Muscle layer of duodenum (tissue), 2 donors: ENCODE measurements at regions not wholly inside any gene's neighbourhood (a gene's known extent, or its start where the extent isn't known, plus 50 kb on each side); places are given as distances from the start of the nearest gene placed in this dataset.
"Not testable (repeated sequence)": the region's sequence is repeated elsewhere in the genome, so short reads cannot be mapped to it uniquely, and the experiment has no call there.

ENCODE experiments used
- H3K27ac ChIP-seq: one replicate; pipeline ENCODE4 v1.7.0; 2013; ENCODE audit warnings: mild to moderate bottlenecking, low read length
- H3K27me3 ChIP-seq: one replicate; pipeline ENCODE4 v1.7.0; 2013; ENCODE audit warnings: low read depth, mild to moderate bottlenecking, control low read depth, low read length
- H3K36me3 ChIP-seq, 2 donors: one replicate each; pipeline ENCODE4 v1.7.0; 2013; ENCODE audit warnings: low read length in 2 of 2, control low read depth in 1 of 2, mild to moderate bottlenecking in 1 of 2; ENCODE audit not compliant: insufficient read depth in 2 of 2, control insufficient read depth in 1 of 2
- H3K4me1 ChIP-seq, 2 donors: one replicate each; pipeline ENCODE4 v1.7.0; 2013; ENCODE audit warnings: low read length in 2 of 2, mild to moderate bottlenecking in 2 of 2, control low read depth in 1 of 2, moderate library complexity in 1 of 2; ENCODE audit not compliant: insufficient read depth in 2 of 2, control insufficient read depth in 1 of 2
- H3K4me3 ChIP-seq, 2 donors: one replicate each; pipeline ENCODE4 v1.7.0; 2013; ENCODE audit warnings: low read length in 2 of 2, low read depth in 1 of 2, mild to moderate bottlenecking in 1 of 2
- H3K9me3 ChIP-seq, 2 donors: one replicate each; pipeline ENCODE4 v1.7.0; 2013; ENCODE audit warnings: low read length in 2 of 2, control low read depth in 1 of 2, mild to moderate bottlenecking in 1 of 2; ENCODE audit not compliant: control insufficient read depth in 1 of 2
- donor health status: healthy.

- no peaks in the 10 kb centered on the region for H3K4me1 ChIP-seq
- H3K9me3 ChIP-seq: no peaks in the 10 kb centered on the region
- no peaks in the 10 kb centered on the region for H3K36me3 ChIP-seq
- no peak overlapping the region for H3K27ac ChIP-seq
- no peaks in the 10 kb centered on the region for H3K27me3 ChIP-seq
- H3K4me3 ChIP-seq: no peak overlapping the region
Measured at GRCh38 chr4:112951362-112952312, 97.8 kb upstream of the ANK2 start.

DNA sequence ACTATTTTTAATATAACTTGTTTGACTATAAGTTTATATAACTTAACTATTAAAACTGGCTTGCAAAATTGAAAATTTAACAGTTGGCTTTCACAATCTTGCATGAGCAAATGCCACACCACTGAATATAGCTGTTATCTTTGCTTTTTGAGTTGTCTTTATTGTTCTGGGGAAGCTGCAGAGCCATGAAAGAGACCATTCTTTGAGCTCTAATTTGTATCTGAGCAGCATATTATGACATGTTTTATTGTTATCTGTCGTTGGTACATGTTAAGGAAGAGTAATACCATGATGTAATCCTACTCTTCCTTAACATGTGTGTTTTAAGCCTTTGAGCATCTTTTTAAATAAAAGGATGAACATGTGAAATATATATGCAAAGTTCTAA is 97.1 kb upstream of the ANK2 start:
- H3K27me3 ChIP-seq: no peaks in the 10 kb centered on the region
- H3K36me3 ChIP-seq: no peaks in the 10 kb centered on the region
- no peak overlapping the region for H3K4me3 ChIP-seq
- no peak overlapping the region for H3K27ac ChIP-seq
- H3K4me1 ChIP-seq: no peaks in the 10 kb centered on the region
- no peaks in the 10 kb centered on the region for H3K9me3 ChIP-seq

DNA sequence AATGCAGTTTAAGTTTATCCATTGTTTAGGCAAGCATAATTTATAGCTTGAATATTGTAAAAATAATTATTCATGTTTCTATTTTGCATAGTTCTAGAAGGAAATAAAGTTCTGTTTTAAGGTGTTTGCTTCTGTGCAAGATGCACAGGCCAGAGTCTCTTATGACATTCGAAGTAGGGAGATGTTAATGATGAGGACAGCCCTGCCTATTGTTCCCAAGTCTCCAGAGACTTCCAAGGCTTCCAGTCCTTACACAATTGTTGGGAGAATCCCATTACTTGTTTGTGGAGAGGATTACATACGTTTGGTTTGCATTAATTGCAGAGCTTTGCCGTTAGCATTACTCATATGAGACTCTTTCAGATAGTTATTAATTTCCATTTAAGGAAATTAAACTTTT is 96.2 kb upstream of the ANK2 start:
- no peaks in the 10 kb centered on the region for H3K27me3 ChIP-seq
- no peaks in the 10 kb centered on the region for H3K9me3 ChIP-seq
- no peak overlapping the region for H3K4me3 ChIP-seq
- H3K4me1 ChIP-seq: no peaks in the 10 kb centered on the region
- H3K27ac ChIP-seq: no peak overlapping the region
- no peaks in the 10 kb centered on the region for H3K36me3 ChIP-seq

DNA sequence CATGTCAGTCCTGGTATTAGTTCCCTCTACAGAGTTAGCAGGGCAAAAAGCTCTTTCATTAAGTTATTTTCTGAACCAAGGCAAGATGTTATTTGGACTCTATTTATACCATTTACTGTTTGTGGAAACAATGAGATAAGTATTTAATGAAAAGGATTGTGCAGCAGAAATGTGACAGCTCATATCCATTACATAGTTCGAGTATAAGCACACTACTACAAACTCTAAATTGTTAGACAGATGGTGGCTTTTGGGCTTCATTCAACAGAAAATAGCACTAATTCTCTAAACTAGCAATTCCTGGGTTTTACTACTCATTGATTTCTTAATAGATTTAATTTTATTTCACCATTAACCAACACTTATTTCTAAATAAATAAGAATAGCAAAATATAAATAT is 95.2 kb upstream of the ANK2 start:
- Histone ChIP-seq H3K27ac (no peak overlapping the region), H3K36me3 (no peaks in the 10 kb centered on the region), H3K9me3 (no peaks in the 10 kb centered on the region), H3K27me3 (no peaks in the 10 kb centered on the region), H3K4me3 (no peak overlapping the region), H3K4me1 (no peaks in the 10 kb centered on the region)

DNA sequence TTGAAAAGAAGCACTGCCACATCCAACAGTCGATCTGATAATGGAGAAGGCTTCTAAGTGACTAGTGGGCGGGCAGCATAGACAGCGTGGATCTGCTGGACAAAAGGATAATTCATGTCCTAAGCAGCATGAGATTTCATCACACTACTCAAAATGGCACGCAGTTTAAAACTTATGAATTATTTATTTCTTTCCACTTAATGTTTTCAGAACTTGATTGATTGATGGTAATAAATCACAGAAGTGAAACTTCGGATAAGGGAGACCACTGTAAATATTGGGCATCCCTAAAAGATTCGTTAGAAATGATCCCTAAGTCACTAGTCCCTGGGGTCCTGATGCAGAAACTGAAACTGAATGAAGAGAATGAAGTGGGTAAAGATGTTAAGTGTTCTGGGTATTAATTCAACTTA is 93.0 kb upstream of the ANK2 start:
- H3K4me3 ChIP-seq: no peak overlapping the region
- no peak overlapping the region for H3K27ac ChIP-seq
- H3K27me3 ChIP-seq: no peaks in the 10 kb centered on the region
- no peaks in the 10 kb centered on the region for H3K4me1 ChIP-seq
- H3K9me3 ChIP-seq: no peaks in the 10 kb centered on the region
- H3K36me3 ChIP-seq: no peaks in the 10 kb centered on the region

GRCh38 chr4:112957764-112958163 is 91.7 kb upstream of the ANK2 start:
- not testable (repeated sequence) for H3K27me3 ChIP-seq, H3K9me3 ChIP-seq, H3K4me3 ChIP-seq, H3K36me3 ChIP-seq, H3K27ac ChIP-seq, H3K4me1 ChIP-seq

GRCh38 chr4:112966701-112967488 is 82.6 kb upstream of the ANK2 start:
- Histone ChIP-seq H3K27ac (no peak overlapping the region), H3K36me3 (no peaks in the 10 kb centered on the region), H3K27me3 (no peaks in the 10 kb centered on the region), H3K4me3 (no peak overlapping the region), H3K9me3 (no peaks in the 10 kb centered on the region), H3K4me1 (no peaks in the 10 kb centered on the region)

DNA sequence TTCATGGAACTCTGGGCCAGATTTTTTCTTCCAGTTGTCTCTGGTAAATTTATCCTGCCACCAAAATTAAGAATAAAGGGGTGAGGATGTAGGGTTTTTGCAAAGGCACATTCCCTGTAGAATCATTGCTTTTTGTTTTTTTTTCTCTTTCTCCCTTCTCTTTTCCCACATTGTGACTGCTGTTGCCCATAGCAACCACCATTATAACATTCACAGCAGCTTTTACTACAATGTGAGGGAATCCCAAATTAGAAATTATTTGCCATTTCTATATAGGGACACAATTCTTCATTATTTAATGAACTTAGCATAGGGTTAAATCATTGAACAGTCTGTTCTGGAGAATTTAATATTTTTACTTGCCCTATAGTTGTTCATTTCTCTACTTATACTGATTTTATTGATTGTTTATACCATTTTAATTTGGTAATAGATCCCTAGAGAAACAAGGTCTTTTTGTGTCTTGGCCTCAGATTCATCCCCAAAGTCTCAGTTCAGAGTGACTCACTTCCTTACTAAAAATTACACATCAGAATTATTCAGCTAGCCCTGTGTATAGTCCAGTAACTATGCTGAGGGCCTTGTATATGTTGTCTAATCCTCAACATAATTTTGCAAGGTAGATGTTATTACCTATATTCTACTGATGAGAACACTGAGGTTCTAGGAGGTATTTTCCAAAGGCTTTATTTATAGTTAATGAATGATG is 80.8 kb upstream of the ANK2 start:
- H3K4me1 ChIP-seq: no peaks in the 10 kb centered on the region
- no peaks in the 10 kb centered on the region for H3K9me3 ChIP-seq
- H3K27me3 ChIP-seq: no peaks in the 10 kb centered on the region
- no peak overlapping the region for H3K4me3 ChIP-seq
- H3K36me3 ChIP-seq: no peaks in the 10 kb centered on the region
- no peak overlapping the region for H3K27ac ChIP-seq

DNA sequence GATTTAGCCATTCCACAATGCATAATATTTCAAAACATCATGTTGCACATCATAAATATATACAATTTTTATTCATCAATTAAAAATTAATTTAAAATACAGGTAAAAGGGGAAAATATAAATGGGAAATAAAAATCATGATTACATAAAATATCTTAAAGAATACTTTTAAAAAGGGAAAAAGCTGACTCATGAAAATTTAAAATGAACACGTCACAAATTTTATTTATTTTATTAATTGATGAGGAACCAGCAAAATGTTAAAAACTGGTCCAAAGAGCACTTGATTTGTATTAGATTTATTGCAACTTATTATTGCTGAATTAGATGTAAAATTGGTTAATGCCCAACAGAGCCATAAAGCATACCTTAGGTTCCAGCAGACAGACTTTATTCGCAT is 78.5 kb upstream of the ANK2 start:
- Histone ChIP-seq H3K27ac (no peak overlapping the region), H3K4me1 (peaks cover 0 to 4% of the 10 kb centered on the region in 2 donors), H3K36me3 (no peaks in the 10 kb centered on the region), H3K27me3 (no peaks in the 10 kb centered on the region), H3K9me3 (no peaks in the 10 kb centered on the region), H3K4me3 (no peak overlapping the region)

GRCh38 chr4:112973750-112974251 is 75.7 kb upstream of the ANK2 start:
- no peaks in the 10 kb centered on the region for H3K9me3 ChIP-seq
- no peak overlapping the region for H3K4me3 ChIP-seq
- H3K36me3 ChIP-seq: no peaks in the 10 kb centered on the region
- no peaks in the 10 kb centered on the region for H3K27me3 ChIP-seq
- H3K27ac ChIP-seq: no peak overlapping the region
- peaks cover 0 to 4% of the 10 kb centered on the region in 2 donors for H3K4me1 ChIP-seq
